ENCODE measurements at regions not wholly inside any gene's neighbourhood (a gene's known extent, or its start where the extent isn't known, plus 50 kb on each side); places are given as distances from the start of the nearest gene placed in this dataset.

DNA sequence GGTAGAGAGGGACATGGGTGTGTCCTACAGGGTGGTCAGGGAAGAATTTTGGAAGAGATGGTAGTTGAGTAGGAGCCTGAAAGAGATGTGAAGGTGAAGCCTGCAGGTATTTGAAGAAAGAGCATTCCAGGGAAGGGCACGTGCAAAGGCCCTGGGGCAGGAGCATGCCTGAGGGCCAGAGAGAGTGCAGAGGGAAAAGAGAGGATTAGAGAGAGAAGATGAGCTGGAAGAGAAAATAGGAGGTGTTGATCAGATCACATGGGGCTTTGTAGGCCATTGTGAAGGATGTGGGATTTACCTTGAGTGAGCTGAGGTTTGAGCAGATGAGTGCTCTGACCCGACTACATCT is 455.0 kb downstream of the HAPSTR1 start:
- TF ChIP-seq GATA2 (IDR thresholded peaks at IDR 0.05; ENCODE audit: low read depth, low read length) (no peak), GATA3 (IDR thresholded peaks at IDR 0.05; ENCODE audit: low read depth, low read length) (no peak)

All from SH-SY5Y (cell line).